ENCODE measurements at regions not wholly inside any gene's neighbourhood (a gene's known extent, or its start where the extent isn't known, plus 50 kb on each side); places are given as distances from the start of the nearest gene placed in this dataset.
A peak's percentile ranks its signal among the peaks of the same experiment; 100 is the strongest.

DNA sequence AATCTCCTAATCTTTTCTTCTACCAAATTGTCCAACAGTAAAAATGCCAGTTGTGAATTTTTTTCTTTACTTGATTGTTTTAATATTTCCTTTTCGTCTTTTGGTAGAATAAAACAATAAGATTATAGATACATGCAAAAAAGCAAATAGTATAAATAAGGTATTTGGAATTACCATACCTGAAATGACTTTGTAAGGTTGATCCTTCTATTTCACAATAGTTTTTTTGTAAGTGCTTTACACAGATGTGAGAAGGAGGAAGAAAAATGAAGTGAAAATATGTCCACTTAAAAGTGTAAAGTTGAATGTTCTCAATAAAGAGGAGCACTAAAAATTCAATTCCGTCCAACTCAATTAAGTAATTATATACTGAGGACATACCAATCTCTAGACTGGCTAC is 457.6 kb downstream of the UTRN start:
- no peak overlapping the region for H3K27ac ChIP-seq
- WGBS, 2 donors = 71 to 86% methylated on average over 2 of the region's 2 CpGs
- no peak overlapping the region for H3K4me3 ChIP-seq
- no peak for ATAC-seq
- H3K4me1 ChIP-seq = peaks cover 30% of the 10 kb centered on the region
- intact Hi-C loops (cut with DNase I) = no loop called here
- no peak for DNase-seq
- H3K27me3 ChIP-seq = no peaks in the 10 kb centered on the region
- no peaks in the 10 kb centered on the region for H3K36me3 ChIP-seq (replicated peaks in 1 of 2; ENCODE audit: insufficient read depth in 1 of 2, low read depth in 2 of 2)
- TF ChIP-seq, protein P1, sequence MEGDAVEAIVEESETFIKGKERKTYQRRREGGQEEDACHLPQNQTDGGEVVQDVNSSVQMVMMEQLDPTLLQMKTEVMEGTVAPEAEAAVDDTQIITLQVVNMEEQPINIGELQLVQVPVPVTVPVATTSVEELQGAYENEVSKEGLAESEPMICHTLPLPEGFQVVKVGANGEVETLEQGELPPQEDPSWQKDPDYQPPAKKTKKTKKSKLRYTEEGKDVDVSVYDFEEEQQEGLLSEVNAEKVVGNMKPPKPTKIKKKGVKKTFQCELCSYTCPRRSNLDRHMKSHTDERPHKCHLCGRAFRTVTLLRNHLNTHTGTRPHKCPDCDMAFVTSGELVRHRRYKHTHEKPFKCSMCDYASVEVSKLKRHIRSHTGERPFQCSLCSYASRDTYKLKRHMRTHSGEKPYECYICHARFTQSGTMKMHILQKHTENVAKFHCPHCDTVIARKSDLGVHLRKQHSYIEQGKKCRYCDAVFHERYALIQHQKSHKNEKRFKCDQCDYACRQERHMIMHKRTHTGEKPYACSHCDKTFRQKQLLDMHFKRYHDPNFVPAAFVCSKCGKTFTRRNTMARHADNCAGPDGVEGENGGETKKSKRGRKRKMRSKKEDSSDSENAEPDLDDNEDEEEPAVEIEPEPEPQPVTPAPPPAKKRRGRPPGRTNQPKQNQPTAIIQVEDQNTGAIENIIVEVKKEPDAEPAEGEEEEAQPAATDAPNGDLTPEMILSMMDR (IDR thresholded peaks at IDR 0.05) = no peak
- no peak for TF ChIP-seq POLR2A (IDR thresholded peaks at IDR 0.05)
- no peaks in the 10 kb centered on the region for H3K9me3 ChIP-seq

DNA sequence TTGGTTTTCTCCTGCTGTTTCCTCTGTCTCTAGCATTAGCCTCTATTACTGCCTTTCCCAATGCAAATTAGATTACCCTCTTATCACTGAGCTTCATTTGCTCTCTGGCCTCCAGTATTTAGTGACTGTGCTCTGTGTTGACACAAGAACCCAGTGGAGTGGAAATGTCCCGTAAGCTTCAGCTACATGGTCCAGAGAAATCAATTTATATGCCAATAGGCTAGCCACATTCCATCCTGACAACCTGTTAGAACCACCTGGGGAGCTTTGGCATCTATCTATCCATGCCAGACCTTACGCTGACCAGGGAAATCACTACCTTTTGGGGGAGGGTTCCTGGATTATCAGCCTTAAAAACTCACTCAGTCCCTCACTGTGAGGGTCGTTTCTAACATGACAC is 459.6 kb downstream of the UTRN start:
- Histone ChIP-seq H3K4me1 (peaks cover 41% of the 10 kb centered on the region), H3K36me3 (replicated peaks in 1 of 2; ENCODE audit: insufficient read depth in 1 of 2, low read depth in 2 of 2) (no peaks in the 10 kb centered on the region), H3K4me3 (no peak overlapping the region), H3K27me3 (no peaks in the 10 kb centered on the region), H3K9me3 (no peaks in the 10 kb centered on the region), H3K27ac (peak overlapping the region in 1 of 4 donors; percentile 10)
- intact Hi-C loops (cut with DNase I) = no loop called here
- ATAC-seq = peak; percentile 33
- 22 to 37% methylated on average over 3 of the region's 3 CpGs for WGBS, 2 donors
- no peak for DNase-seq
- TF ChIP-seq, protein P1 (IDR thresholded peaks at IDR 0.05) = no peak
- TF ChIP-seq POLR2A (IDR thresholded peaks at IDR 0.05) = no peak

DNA sequence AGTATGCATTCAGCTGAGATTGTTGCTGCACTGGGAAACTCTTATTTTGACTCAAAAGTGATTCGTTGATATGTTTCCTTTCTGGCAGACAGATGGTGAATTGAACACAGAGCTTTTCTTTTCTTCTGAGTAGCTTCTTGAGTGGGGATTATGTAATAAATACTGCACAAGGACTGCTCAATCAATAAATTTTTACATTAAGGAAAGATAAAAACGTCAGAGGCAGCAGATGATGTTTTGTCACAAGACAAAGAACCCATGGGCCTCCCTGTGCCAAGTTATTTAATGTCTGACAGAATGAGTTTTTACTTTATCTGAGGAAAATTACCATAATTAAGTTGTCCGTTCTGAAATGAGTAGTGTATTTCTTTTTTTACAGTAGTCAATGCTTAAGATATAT is 460.3 kb downstream of the UTRN start:
- WGBS, 2 donors = 17 to 22% methylated on average over 3 of the region's 3 CpGs
- Histone ChIP-seq H3K4me3 (no peak overlapping the region), H3K27me3 (no peaks in the 10 kb centered on the region), H3K4me1 (peaks cover 41% of the 10 kb centered on the region), H3K27ac (no peak overlapping the region), H3K9me3 (no peaks in the 10 kb centered on the region), H3K36me3 (replicated peaks in 1 of 2; ENCODE audit: insufficient read depth in 1 of 2, low read depth in 2 of 2) (no peaks in the 10 kb centered on the region)
- no peak for TF ChIP-seq POLR2A (IDR thresholded peaks at IDR 0.05)
- TF ChIP-seq, protein P1 (IDR thresholded peaks at IDR 0.05) = no peak
- DNase-seq (no peak), ATAC-seq (no peak)
- intact Hi-C loops (cut with DNase I) = no loop called here

DNA sequence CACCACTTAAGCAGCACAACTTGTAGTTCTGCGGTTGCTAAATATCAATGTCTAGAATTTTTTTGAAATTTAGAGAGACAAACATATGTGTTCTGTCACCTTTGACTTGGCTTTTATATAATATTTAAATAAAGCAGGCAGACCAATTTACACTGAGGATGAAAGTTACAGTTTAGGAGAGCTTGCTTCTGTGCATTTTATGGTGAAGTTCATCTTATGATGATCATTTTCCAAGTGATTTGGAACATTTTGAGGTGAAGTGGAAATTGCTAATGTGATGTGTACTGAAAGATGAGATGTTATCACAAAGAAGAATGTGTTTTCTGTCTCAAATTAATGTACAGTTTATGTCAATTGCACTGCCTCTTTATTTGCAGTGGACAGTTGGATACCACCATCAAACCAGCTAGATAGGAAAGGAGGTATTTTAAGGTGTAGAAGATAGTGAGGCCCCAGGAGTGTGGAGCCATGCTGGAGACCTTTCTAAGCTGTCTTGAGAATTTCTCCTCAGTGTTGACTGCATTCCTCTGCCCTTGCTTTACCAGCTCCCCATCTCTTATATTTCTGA is 461.9 kb downstream of the UTRN start:
- intact Hi-C loops (cut with DNase I) = no loop called here
- peaks cover 35% of the 10 kb centered on the region for H3K4me1 ChIP-seq
- H3K4me3 ChIP-seq = no peak overlapping the region
- TF ChIP-seq POLR2A (IDR thresholded peaks at IDR 0.05) = no peak
- TF ChIP-seq, protein P1 (IDR thresholded peaks at IDR 0.05) = no peak
- WGBS, 2 donors = 96 to 100% methylated on average over 1 of the region's 1 CpG
- no peaks in the 10 kb centered on the region for H3K9me3 ChIP-seq
- H3K36me3 ChIP-seq (replicated peaks in 1 of 2; ENCODE audit: insufficient read depth in 1 of 2, low read depth in 2 of 2) = no peaks in the 10 kb centered on the region
- no peaks in the 10 kb centered on the region for H3K27me3 ChIP-seq
- H3K27ac ChIP-seq = no peak overlapping the region
- DNase-seq (no peak), ATAC-seq (no peak)

DNA sequence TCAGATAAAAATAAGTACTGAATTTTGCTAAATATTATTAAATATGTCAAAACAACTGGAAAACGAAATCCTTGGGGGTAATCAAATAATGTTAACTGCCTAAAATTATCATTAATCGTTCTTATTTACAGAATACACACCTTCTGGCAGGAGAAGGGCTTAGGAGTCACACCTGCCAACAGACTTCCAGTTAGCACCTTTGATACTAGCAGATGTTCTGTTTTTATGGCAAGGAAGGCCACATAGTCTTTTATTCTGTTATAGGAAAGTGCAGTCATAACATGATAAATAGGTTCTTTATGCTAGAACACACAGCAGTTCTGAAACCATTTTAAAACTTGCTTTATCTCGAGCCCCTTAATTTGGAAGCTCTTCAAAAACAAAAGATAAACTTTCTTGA is 464.1 kb downstream of the UTRN start:
- WGBS, 2 donors = 20 to 34% methylated on average over 3 of the region's 3 CpGs
- ATAC-seq = no peak

More for the DNA sequence above, 464.1 kb downstream of the UTRN start:
- no peak for DNase-seq
- H3K36me3 ChIP-seq (replicated peaks in 1 of 2; ENCODE audit: insufficient read depth in 1 of 2, low read depth in 2 of 2) = no peaks in the 10 kb centered on the region
- peaks cover 24% of the 10 kb centered on the region for H3K4me1 ChIP-seq
- no peak for TF ChIP-seq POLR2A (IDR thresholded peaks at IDR 0.05)
- TF ChIP-seq, protein P1 (IDR thresholded peaks at IDR 0.05) = no peak
- H3K4me3 ChIP-seq = no peak overlapping the region
- peak overlapping the region in 1 of 4 donors; percentile 24 for H3K27ac ChIP-seq
- H3K9me3 ChIP-seq = no peaks in the 10 kb centered on the region
- intact Hi-C loops (cut with DNase I) = no loop called here
- no peaks in the 10 kb centered on the region for H3K27me3 ChIP-seq
